ENCODE measurements at regions not wholly inside any gene's neighbourhood (a gene's known extent, or its start where the extent isn't known, plus 50 kb on each side); places are given as distances from the start of the nearest gene placed in this dataset.
"Not testable (repeated sequence)": the region's sequence is repeated elsewhere in the genome, so short reads cannot be mapped to it uniquely, and the experiment has no call there.

- DNase-seq, result no peak
These were observed 204.6 kb upstream of the FLRT2 start for GRCh38 chr14:85325134-85326017.

- DNase-seq, result no peak
These were observed 197.5 kb upstream of the FLRT2 start for GRCh38 chr14:85332401-85332800.

- DNase-seq, result no peak
These were observed 196.6 kb upstream of the FLRT2 start for GRCh38 chr14:85333313-85333712.

GRCh38 chr14:85333841-85334240, 196.1 kb upstream of the FLRT2 start:
- DNase-seq, result no peak

GRCh38 chr14:85334316-85334715, 195.6 kb upstream of the FLRT2 start:
- DNase-seq, result no peak

DNA sequence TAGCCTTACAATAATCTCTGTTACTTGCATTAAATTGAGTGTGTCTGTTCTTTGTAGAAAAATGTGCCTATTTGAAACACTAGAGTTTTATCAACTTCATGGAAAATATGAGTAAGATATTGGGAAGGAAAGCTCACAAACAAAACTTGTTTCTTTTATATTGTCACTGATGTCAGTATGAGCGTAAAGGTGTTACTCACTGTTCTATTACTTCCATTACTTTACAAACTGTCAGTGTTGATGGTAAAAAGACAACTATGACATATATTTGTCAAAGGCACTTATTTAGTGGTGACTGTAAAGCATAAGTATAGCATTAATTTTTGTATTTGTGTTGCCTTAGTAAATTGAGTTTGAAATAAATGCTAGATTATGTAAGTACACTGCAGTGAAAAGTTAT, 193.7 kb upstream of the FLRT2 start:
- DNase-seq, result no peak

GRCh38 chr14:85336817-85337216, 193.1 kb upstream of the FLRT2 start:
- DNase-seq, result no peak

- DNase-seq, result no peak
These were observed 191.0 kb upstream of the FLRT2 start for GRCh38 chr14:85338895-85339294.

DNA sequence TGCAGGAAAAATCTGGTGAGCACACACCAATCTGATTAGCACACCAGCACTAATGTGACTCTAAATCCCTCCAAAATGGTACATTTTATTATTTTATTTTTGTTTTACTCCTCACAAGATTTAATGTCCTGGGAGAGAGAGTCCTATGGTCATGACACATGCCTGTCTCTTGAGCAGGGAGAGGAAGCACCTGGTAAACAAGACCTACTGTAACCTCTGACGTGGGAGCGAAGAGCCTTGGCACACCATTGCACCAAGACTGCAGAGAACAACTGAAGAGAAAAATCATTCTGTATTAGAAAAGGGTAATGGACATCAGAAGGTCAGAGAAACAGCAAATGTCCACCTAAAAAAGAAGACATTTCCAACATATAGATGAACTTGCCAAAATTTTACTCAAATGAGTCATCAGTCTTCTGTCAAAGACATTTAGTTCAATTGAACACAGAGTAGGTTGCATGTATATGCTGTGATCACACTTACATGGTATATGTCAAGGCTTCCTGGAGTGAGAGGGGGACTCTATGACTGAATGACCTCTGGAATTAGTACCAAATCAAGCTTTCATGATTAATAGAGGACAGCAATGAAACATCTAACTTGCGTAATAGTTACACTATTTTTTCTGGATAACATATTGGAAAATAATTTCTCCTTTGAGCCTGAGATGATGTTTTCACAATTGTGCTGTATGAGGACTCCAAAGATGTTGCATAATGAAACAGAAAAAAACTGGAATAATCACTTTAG, 186.9 kb upstream of the FLRT2 start:
- DNase-seq, result no peak

DNA sequence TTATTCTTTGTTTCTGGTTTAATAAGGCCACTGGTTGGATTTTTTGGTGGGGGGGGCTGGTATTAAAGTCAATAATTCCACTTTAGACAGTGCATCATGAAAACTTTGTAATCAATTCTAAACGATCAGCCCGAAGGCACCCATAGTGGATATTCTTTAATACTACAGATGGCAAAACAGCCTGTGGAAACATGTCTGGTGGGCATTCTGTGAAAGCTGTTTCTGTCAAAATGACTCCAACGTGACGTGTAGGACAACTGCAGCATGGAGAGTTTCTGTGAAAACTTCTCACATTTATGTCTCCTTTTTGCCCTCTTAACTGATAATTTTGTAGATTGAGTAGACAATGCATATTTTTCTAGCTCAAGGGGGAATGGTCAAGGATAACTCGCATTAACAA, 185.8 kb upstream of the FLRT2 start:
- DNase-seq, result no peak

DNA sequence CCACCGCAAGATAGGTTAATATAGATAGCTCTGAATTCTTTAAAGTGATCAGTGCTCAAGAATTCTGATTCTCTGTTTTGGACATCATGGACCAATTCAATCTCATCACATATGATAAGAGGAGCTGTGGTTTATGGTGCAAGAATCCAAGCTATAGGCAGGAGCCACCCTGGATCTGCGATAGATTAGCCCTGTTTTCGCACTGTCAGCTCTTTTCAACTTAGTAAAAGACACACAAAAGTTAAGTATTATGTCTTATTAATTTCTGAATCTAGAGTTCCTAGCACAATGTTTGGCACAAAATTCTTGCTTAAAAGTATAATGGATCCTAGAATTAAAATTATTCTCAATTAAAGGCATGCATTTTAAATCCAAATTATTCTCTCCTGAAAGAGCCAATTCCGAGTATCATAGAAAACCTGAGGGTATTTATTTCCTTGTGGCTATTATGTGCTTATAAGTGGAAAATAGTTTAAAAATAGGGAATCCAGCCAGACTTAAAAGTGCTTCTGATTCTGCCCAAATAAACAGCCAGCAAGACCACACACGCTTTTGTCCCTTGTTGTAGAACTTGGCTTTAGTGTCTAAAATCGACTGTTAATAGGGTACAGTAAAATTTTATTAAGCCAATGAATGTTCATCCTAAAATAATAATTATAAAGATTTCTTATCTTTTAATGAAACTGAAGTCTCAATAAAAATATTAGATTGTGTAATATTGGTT, 184.9 kb upstream of the FLRT2 start:
- DNase-seq, result no peak

- DNase-seq, result no peak
These were observed 179.3 kb upstream of the FLRT2 start for GRCh38 chr14:85350667-85351066.

GRCh38 chr14:85352588-85352987, 177.4 kb upstream of the FLRT2 start:
- not testable (repeated sequence) for DNase-seq

GRCh38 chr14:85357120-85357519, 172.8 kb upstream of the FLRT2 start:
- no peak for DNase-seq

DNA sequence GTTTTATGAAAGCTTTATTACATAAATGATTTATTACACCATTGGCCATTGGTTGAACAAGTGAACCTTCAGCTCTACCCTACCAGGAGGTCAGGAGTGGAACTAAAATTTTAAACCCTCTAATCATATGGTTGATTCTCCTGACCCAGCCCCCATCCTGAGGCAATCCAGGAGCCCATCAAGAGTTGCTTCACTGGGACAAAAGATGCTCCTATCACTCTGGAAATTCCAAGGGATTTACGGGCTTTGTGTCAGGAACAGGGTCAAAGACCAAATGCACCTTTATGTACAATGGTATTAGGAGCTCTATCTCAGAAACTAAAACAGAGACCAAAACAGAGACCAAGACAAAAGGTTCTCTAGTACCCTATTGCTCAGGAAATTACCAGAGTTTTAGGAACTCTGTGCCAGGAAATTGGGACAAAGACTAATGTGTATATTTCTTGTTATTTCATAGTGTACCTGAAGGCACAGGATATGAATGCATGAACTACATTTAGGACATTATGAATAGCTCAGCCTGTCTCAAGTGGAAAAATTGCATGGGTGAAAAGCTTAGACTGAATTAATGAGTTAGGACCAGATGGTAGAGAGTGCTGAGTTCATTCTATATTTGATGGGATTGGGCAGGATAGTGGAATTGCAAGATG, 171.7 kb upstream of the FLRT2 start:
- DNase-seq, result no peak

DNA sequence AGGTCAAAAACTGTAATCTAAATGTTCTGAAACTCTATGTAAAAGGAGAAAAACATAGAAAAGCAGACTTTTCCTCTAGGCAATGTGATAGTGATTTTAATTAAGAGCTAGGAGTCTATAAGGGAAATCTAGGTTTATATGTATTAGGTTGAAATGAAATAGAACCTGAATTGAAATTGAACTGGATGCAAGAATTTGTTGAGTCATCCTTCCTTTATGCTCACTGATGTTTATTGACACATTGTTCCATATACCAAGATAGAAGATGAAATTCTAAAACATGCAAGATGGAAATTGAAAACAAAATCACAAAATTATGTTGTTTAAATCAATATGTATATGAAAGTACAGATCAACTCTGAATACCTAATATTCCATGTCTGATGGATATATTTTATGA, 170.4 kb upstream of the FLRT2 start:
- DNase-seq, result no peak

GRCh38 chr14:85363358-85363757, 166.6 kb upstream of the FLRT2 start:
- DNase-seq, result no peak

- DNase-seq, result no peak
These were observed 163.7 kb upstream of the FLRT2 start for GRCh38 chr14:85366226-85366625.

DNA sequence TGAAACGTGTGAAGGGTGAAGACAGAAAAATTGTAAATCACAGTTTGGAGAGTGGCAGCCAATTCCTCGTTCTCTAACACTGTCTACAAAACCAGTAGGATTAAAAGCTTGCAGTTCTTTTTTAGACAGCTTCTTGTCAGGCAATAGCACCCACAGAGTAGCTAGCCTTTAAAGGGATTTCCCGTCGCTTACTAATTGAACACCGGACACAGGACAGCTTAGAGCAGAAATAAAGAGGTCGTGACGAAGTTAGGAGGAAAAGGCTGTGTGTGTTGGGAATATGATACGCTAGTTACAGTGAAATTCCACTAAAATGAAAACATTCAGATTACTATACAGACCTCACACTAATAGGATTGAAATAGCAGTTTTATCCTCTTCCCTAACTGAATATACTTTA, 149.1 kb upstream of the FLRT2 start:
- DNase-seq, result no peak

- DNase-seq, result no peak
These were observed 147.6 kb upstream of the FLRT2 start for GRCh38 chr14:85382341-85382740.

- no peak for DNase-seq
These were observed 142.8 kb upstream of the FLRT2 start for GRCh38 chr14:85387181-85387580.

- no peak for DNase-seq
These were observed 139.7 kb upstream of the FLRT2 start for GRCh38 chr14:85390236-85390635.

- no peak for DNase-seq
These were observed 138.5 kb upstream of the FLRT2 start for GRCh38 chr14:85391455-85391854.
